H1 (cell line): ENCODE measurements at regions not wholly inside any gene's neighbourhood (a gene's known extent, or its start where the extent isn't known, plus 50 kb on each side); places are given as distances from the start of the nearest gene placed in this dataset.

Source experiments
- CTCF ChIA-PET: fragments of 300-600 bp; sonication (Branson Sonifier 250); formaldehyde crosslinking; loops from one replicate; lab custom pipeline; 2021; ENCODE audit not compliant: partially characterized antibody; lab: Charles Lee
- POLR2A ChIA-PET: fragments of 300-600 bp; sonication (Branson Sonifier 250); formaldehyde crosslinking; loops from one replicate; lab custom pipeline; 2021; ENCODE audit warnings: inconsistent platforms; ENCODE audit not compliant: partially characterized antibody; lab: Charles Lee
- DNase-seq, 2 experiments: peaks; one replicate each; pipeline versions ENCODE4 v3.0.0 to v3.0.0-alpha.2; 2010 to 2022; ENCODE audit warnings: low spot score in 2 of 2, low read depth in 1 of 2, mixed read lengths in 1 of 2
- FAIRE-seq: peaks from 2 replicates; lab custom pipeline; 2011; peaks lifted over from hg19 to GRCh38; lab: Jason Lieb, UNC
- H2AFZ ChIP-seq: 2 replicates; pipeline ENCODE4 v1.8.1; 2012; ENCODE audit warnings: low read length, inconsistent platforms
- H2AK5ac ChIP-seq: 2 replicates; pipeline ENCODE4 v1.6.1; 2013; ENCODE audit warnings: low read depth, low read length
- H2BK120ac ChIP-seq: replicated peaks from 2 replicates; pipeline ENCODE3; 2013; ENCODE audit warnings: low read depth, low read length, inconsistent platforms
- H2BK12ac ChIP-seq: 2 replicates; pipeline ENCODE4 v1.6.1; 2013; ENCODE audit warnings: low read depth, low read length
- H2BK15ac ChIP-seq: 2 replicates; pipeline ENCODE4 v1.6.1; 2013; ENCODE audit warnings: low read length
- H2BK20ac ChIP-seq: 2 replicates; pipeline ENCODE4 v1.6.1; 2013; ENCODE audit warnings: low read length
- H2BK5ac ChIP-seq: 2 replicates; pipeline ENCODE4 v1.6.1; 2013; ENCODE audit warnings: low read depth, low read length
- H3K14ac ChIP-seq: 2 replicates; pipeline ENCODE4 v1.6.1; 2013; ENCODE audit warnings: inconsistent platforms; ENCODE audit not compliant: insufficient read length
- H3K18ac ChIP-seq: 2 replicates; pipeline ENCODE4 v1.6.1; 2013; ENCODE audit warnings: low read length; ENCODE audit errors: extremely low read depth
- H3K23ac ChIP-seq: 2 replicates; pipeline ENCODE4 v1.6.1; 2013; ENCODE audit warnings: inconsistent platforms; ENCODE audit not compliant: insufficient read length
- H3K23me2 ChIP-seq: 2 replicates; pipeline ENCODE4 v1.6.1; 2013; ENCODE audit warnings: low read depth, low read length
- H3K27ac ChIP-seq: 2 replicates; pipeline ENCODE4 v1.6.1; 2011; ENCODE audit warnings: low read depth, low read length, inconsistent platforms
- H3K27me3 ChIP-seq, 4 experiments: replicated peaks in 1 of 4; 1 replicate in 1 of 4; 2 replicates in 3 of 4; pipeline versions ENCODE4 v1.6.1 to v1.8.1; 2011 to 2013; ENCODE audit warnings: low read length in 3 of 4, mild to moderate bottlenecking in 3 of 4, inconsistent platforms in 2 of 4, mixed read lengths in 2 of 4, moderate library complexity in 1 of 4; ENCODE audit not compliant: control insufficient read depth in 3 of 4, insufficient read depth in 3 of 4; ENCODE audit errors: extremely low read depth in 1 of 4
- H3K36me3 ChIP-seq, 4 experiments: 2 replicates each; pipeline versions ENCODE4 v1.6.1 to v1.8.1; 2011 to 2013; ENCODE audit warnings: mild to moderate bottlenecking in 4 of 4, low read length in 3 of 4, moderate library complexity in 2 of 4, control low read depth in 1 of 4, inconsistent platforms in 1 of 4; ENCODE audit not compliant: insufficient read depth in 4 of 4, control insufficient read depth in 2 of 4
- H3K4ac ChIP-seq: replicated peaks from 2 replicates; pipeline ENCODE3; 2013; ENCODE audit warnings: low read length, low read depth, mixed read lengths, inconsistent platforms; ENCODE audit not compliant: insufficient read length
- H3K4me1 ChIP-seq, 4 experiments: replicated peaks in 1 of 4; 1 replicate in 1 of 4; 2 replicates in 3 of 4; pipeline versions ENCODE4 v1.6.1 to v1.8.1; 2011 to 2013; ENCODE audit warnings: low read length in 3 of 4, inconsistent platforms in 2 of 4, mixed read lengths in 1 of 4; ENCODE audit not compliant: insufficient read depth in 4 of 4, control insufficient read depth in 3 of 4
- H3K4me2 ChIP-seq, 2 experiments: 2 replicates each; pipeline versions ENCODE4 v1.6.1 to v1.8.1; 2011 to 2013; ENCODE audit warnings: low read depth in 2 of 2, low read length in 2 of 2, control low read depth in 1 of 2, inconsistent platforms in 1 of 2, mild to moderate bottlenecking in 1 of 2; ENCODE audit not compliant: insufficient read depth in 1 of 2
- H3K4me3 ChIP-seq, 4 experiments: fragments of 200-600, 300-600 bp in 1 of 4; sonication (generic), shearing (Covaris generic), sonication (Bioruptor Twin) in 1 of 4; 2 replicates each; pipeline versions ENCODE4 v1.5.1 to v1.8.1; 2011 to 2016; ENCODE audit warnings: low read length in 4 of 4, low read depth in 3 of 4, control low read depth in 2 of 4, inconsistent platforms in 2 of 4, mild to moderate bottlenecking in 2 of 4, mixed read lengths in 1 of 4, moderate library complexity in 1 of 4; ENCODE audit not compliant: insufficient read depth in 2 of 4; ENCODE audit errors: extremely low read depth in 1 of 4
- H3K56ac ChIP-seq: replicated peaks from 2 replicates; pipeline ENCODE3; 2013; ENCODE audit warnings: low read depth, mild to moderate bottlenecking, mixed read lengths, low read length, inconsistent platforms; ENCODE audit not compliant: insufficient read length
- H3K79me1 ChIP-seq: 2 replicates; pipeline ENCODE4 v1.6.1; 2013; ENCODE audit warnings: low read depth, low read length, control low read depth
- H3K79me2 ChIP-seq, 2 experiments: 2 replicates each; pipeline versions ENCODE4 v1.6.1 to v1.8.1; 2012 to 2013; ENCODE audit warnings: low read length in 2 of 2, mild to moderate bottlenecking in 2 of 2, inconsistent platforms in 1 of 2; ENCODE audit not compliant: insufficient read depth in 2 of 2, control insufficient read depth in 1 of 2
- H3K9ac ChIP-seq, 4 experiments: replicated peaks in 1 of 4; 1 replicate in 1 of 4; 2 replicates in 3 of 4; pipeline versions ENCODE4 v1.6.1 to v1.8.1; 2011 to 2013; ENCODE audit warnings: low read depth in 3 of 4, low read length in 3 of 4, control low read depth in 2 of 4, mild to moderate bottlenecking in 2 of 4, moderate library complexity in 2 of 4, inconsistent platforms in 1 of 4; ENCODE audit errors: extremely low read depth in 1 of 4
- H3K9me3 ChIP-seq, 2 experiments: 2 replicates each; pipeline versions ENCODE4 v1.6.1 to v1.8.1; 2012 to 2013; ENCODE audit warnings: mild to moderate bottlenecking in 2 of 2, moderate library complexity in 2 of 2, control low read depth in 1 of 2, inconsistent platforms in 1 of 2, low read depth in 1 of 2, low read length in 1 of 2, mixed read lengths in 1 of 2; ENCODE audit not compliant: insufficient read depth in 2 of 2
- H4K20me1 ChIP-seq, 2 experiments: replicated peaks in 1 of 2; 2 replicates each; pipeline versions ENCODE3 to v1.8.1; 2011 to 2013; ENCODE audit warnings: inconsistent platforms in 2 of 2, low read length in 2 of 2, mild to moderate bottlenecking in 1 of 2; ENCODE audit not compliant: insufficient read depth in 2 of 2, control insufficient read depth in 1 of 2
- H4K5ac ChIP-seq: 2 replicates; pipeline ENCODE4 v1.6.1; 2013; ENCODE audit warnings: low read length, low read depth, mixed read lengths, inconsistent platforms; ENCODE audit not compliant: insufficient read length
- H4K8ac ChIP-seq: 2 replicates; pipeline ENCODE4 v1.8.0; 2013; ENCODE audit warnings: mild to moderate bottlenecking, moderate library complexity, low read length, inconsistent platforms; ENCODE audit not compliant: insufficient read depth; ENCODE audit errors: extremely low read depth
- H4K91ac ChIP-seq: replicated peaks from 2 replicates; pipeline ENCODE3; 2013; ENCODE audit warnings: low read length, mixed read lengths, inconsistent platforms; ENCODE audit not compliant: insufficient read length
- CHD2 ChIP-seq: IDR thresholded peaks from 2 replicates; pipeline ENCODE4 v1.6.1; 2012; ENCODE audit warnings: low read length, improper control_type of control experiment
- RFX5 ChIP-seq: IDR thresholded peaks from 2 replicates; pipeline ENCODE4 v1.6.1; 2011; ENCODE audit warnings: low read depth, low read length, improper control_type of control experiment, borderline replicate concordance
- SP2 ChIP-seq: IDR thresholded peaks from 2 replicates; pipeline ENCODE4 v1.6.1; 2012; ENCODE audit warnings: mild to moderate bottlenecking, low read length, inconsistent platforms
- TAF1 ChIP-seq: IDR thresholded peaks from 2 replicates; pipeline ENCODE4 v1.6.1; 2011; ENCODE audit warnings: mild to moderate bottlenecking, low read depth, low read length
- ZNF274 ChIP-seq: IDR thresholded peaks from 2 replicates; pipeline ENCODE4 v1.7.0; 2012; ENCODE audit warnings: low read length, borderline replicate concordance; ENCODE audit errors: extremely low read depth
- WGBS, 2 experiments: shearing (Covaris generic) in 1 of 2; methylation state at CpG; one replicate each; pipeline versions ENCODE4 v1.1.6 to v1.1.7; 2013 to 2015; ENCODE audit warnings: low lambda C conversion rate in 2 of 2, mixed read lengths in 2 of 2, inconsistent platforms in 1 of 2, low coverage in 1 of 2, missing lambda C conversion rate in 1 of 2; ENCODE audit not compliant: insufficient replicate concordance in 2 of 2, insufficient coverage in 1 of 2, insufficient read length in 1 of 2; ENCODE audit errors: extremely low coverage in 1 of 2, missing lambda C conversion rate in 1 of 2; 5-methylcytosine and 5-hydroxymethylcytosine counted together
- TF ChIP-seq, protein P1 (sequence below): IDR thresholded peaks from 2 replicates; pipeline ENCODE4 v1.6.1; 2012; ENCODE audit warnings: inconsistent platforms

DNA sequence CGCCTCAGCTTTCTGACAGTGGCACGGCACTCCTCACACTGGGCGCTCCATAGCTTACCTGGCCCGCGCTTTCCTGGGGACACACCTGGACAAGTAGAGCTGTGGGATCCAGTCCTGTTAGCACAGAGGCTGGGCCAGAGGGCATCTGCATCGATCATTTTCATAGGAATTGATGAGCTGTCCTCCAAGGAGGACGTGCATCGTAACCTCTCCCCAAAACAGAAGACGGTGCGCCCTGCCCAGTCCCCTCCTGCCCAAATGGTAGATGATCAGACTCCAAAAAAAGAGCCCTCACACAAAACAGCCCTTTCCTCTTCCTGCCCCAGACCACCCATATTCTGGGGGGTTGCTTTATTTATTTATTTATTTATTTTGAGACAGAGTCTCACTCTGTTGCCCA, 161.2 kb downstream of the CTTN start:
- Histone ChIP-seq H3K23me2 (no peaks in the 10 kb centered on the region), H4K20me1 (peaks cover 2% of the 10 kb centered on the region in 2 experiments), H2AK5ac (no peak overlapping the region), H4K5ac (no peak overlapping the region), H3K79me2 (no peaks in the 10 kb centered on the region), H2BK15ac (no peak overlapping the region), H3K79me1 (peaks cover 2% of the 10 kb centered on the region; the same call in 1 of the 2 replicates), H3K27ac (no peak overlapping the region), H3K9ac (no peak overlapping the region), H2BK5ac (no peak overlapping the region), H3K4me2 (no peak overlapping the region), H4K8ac (no peak overlapping the region; the same call in 1 of the 2 replicates), H4K91ac (no peak overlapping the region), H3K4me3 (no peak overlapping the region), H2BK12ac (no peak overlapping the region), H3K23ac (no peak overlapping the region), H3K4ac (no peak overlapping the region), H3K14ac (no peak overlapping the region), H3K56ac (no peak overlapping the region), H3K9me3 (no peaks in the 10 kb centered on the region), H3K4me1 (no peaks in the 10 kb centered on the region; a peak in 1 of 7 replicates), H3K18ac (no peak overlapping the region), H2BK20ac (no peak overlapping the region), H2AFZ (no peak overlapping the region), H3K36me3 (no peaks in the 10 kb centered on the region), H3K27me3 (no peaks in the 10 kb centered on the region; a peak in 1 of 7 replicates), H2BK120ac (no peak overlapping the region)
- FAIRE-seq (no peak), DNase-seq (no peak)
- 89% methylated on average over 10 of the region's 10 CpGs; no CpG with 5 or more reads in 1 of the 2 experiments for WGBS, 2 experiments
- POLR2A ChIA-PET, result no interaction called here
- TF ChIP-seq SP2 (no peak), ZNF274 (no peak), RFX5 (no peak), CHD2 (no peak), TAF1 (no peak)
- TF ChIP-seq, protein P1, sequence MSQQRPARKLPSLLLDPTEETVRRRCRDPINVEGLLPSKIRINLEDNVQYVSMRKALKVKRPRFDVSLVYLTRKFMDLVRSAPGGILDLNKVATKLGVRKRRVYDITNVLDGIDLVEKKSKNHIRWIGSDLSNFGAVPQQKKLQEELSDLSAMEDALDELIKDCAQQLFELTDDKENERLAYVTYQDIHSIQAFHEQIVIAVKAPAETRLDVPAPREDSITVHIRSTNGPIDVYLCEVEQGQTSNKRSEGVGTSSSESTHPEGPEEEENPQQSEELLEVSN, result no peak
- CTCF ChIA-PET, result interaction anchor here (0.7 to 2.8 kb wide), 3 partner anchors 10 to 93 kb away, joined by 3 to 6 read pairs (median 5); no protein-coding TSS in a partner anchor
